ENCODE measurements at regions not wholly inside any gene's neighbourhood (a gene's known extent, or its start where the extent isn't known, plus 50 kb on each side); places are given as distances from the start of the nearest gene placed in this dataset.

DNA sequence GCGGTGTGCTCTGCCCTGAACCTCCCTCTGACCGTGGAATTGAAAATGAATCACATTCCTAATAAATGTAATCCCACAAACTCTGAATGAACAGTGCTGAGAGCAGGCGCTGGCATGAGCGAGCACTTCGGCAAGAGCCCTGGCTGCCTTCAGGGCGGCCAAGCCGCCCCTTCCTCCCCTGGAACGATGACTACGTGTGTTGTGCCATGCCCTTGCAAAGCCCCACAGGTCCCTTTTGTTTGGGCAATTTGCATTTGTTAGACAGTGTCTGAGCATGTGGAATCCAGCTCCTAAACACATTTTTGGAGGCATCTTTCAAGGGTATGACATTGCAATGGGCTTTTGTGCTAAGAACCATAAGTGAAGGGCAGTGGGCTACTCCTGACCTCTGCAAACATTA is 95.6 kb upstream of the MKI67 start:
- CTCF ChIA-PET: interaction anchor here (0.7 to 6.5 kb wide), 3 partner anchors 10 to 14 kb away, joined by 3 to 41 read pairs (median 3); no protein-coding TSS in a partner anchor
- H3K27ac ChIP-seq (ENCODE audit: low read depth in 2 of 2, low read length in 1 of 2): no peak overlapping the region
- H3K4me3 ChIP-seq (ENCODE audit: low read depth in 2 of 2, low read length in 1 of 2): no peak overlapping the region
- H4K20me1 ChIP-seq (ENCODE audit: insufficient read depth): no peaks in the 10 kb centered on the region
- 50% methylated on average over 9 of the region's 9 CpGs for WGBS (ENCODE audit: low lambda C conversion rate)
- H3K79me2 ChIP-seq (ENCODE audit: insufficient read depth): no peaks in the 10 kb centered on the region
- no peak for TF ChIP-seq RAD21 (IDR thresholded peaks at IDR 0.05; ENCODE audit: low read length)
- TF ChIP-seq EZH2phosphoT487 (IDR thresholded peaks at IDR 0.05; ENCODE audit: borderline replicate concordance, low read depth): no peak
- TF ChIP-seq, protein P1, sequence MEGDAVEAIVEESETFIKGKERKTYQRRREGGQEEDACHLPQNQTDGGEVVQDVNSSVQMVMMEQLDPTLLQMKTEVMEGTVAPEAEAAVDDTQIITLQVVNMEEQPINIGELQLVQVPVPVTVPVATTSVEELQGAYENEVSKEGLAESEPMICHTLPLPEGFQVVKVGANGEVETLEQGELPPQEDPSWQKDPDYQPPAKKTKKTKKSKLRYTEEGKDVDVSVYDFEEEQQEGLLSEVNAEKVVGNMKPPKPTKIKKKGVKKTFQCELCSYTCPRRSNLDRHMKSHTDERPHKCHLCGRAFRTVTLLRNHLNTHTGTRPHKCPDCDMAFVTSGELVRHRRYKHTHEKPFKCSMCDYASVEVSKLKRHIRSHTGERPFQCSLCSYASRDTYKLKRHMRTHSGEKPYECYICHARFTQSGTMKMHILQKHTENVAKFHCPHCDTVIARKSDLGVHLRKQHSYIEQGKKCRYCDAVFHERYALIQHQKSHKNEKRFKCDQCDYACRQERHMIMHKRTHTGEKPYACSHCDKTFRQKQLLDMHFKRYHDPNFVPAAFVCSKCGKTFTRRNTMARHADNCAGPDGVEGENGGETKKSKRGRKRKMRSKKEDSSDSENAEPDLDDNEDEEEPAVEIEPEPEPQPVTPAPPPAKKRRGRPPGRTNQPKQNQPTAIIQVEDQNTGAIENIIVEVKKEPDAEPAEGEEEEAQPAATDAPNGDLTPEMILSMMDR (IDR thresholded peaks at IDR 0.05): no peak
- TF ChIP-seq, protein P2, sequence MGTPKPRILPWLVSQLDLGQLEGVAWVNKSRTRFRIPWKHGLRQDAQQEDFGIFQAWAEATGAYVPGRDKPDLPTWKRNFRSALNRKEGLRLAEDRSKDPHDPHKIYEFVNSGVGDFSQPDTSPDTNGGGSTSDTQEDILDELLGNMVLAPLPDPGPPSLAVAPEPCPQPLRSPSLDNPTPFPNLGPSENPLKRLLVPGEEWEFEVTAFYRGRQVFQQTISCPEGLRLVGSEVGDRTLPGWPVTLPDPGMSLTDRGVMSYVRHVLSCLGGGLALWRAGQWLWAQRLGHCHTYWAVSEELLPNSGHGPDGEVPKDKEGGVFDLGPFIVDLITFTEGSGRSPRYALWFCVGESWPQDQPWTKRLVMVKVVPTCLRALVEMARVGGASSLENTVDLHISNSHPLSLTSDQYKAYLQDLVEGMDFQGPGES (IDR thresholded peaks at IDR 0.05; ENCODE audit: low read depth, low read length): no peak
- TF ChIP-seq CHD2 (IDR thresholded peaks at IDR 0.05; ENCODE audit: low read length, partially characterized antibody): no peak
- TF ChIP-seq MEF2A (IDR thresholded peaks at IDR 0.05; ENCODE audit: borderline replicate concordance, low read depth): no peak
- no peak for TF ChIP-seq RXRA (IDR thresholded peaks at IDR 0.05; ENCODE audit: borderline replicate concordance, low read depth)
- no peak for TF ChIP-seq RFX5 (IDR thresholded peaks at IDR 0.05; ENCODE audit: low read length)
- TF ChIP-seq TCF12 (IDR thresholded peaks at IDR 0.05): no peak
- POLR2A ChIA-PET: no interaction called here
- no peak for DNase-seq
- no peaks in the 10 kb centered on the region for H3K36me3 ChIP-seq (replicated peaks in 1 of 2; ENCODE audit: control insufficient read depth in 1 of 2, insufficient read depth in 2 of 2, low read length in 1 of 2)
- H3K9ac ChIP-seq: no peak overlapping the region
- H3K4me2 ChIP-seq: no peak overlapping the region
- H2AFZ ChIP-seq (ENCODE audit: low read depth): no peak overlapping the region
- H3K9me2 ChIP-seq: no peaks in the 10 kb centered on the region
- H3K4me1 ChIP-seq (ENCODE audit: control insufficient read depth in 1 of 2, insufficient read depth in 2 of 2, low read depth in 1 of 2, low read length in 1 of 2): no peaks in the 10 kb centered on the region
- no peaks in the 10 kb centered on the region for H3F3A ChIP-seq (replicated peaks; ENCODE audit: insufficient read depth)
- no peaks in the 10 kb centered on the region for H3K9me3 ChIP-seq
- no peaks in the 10 kb centered on the region for H3K27me3 ChIP-seq (ENCODE audit: insufficient read depth)

DNA sequence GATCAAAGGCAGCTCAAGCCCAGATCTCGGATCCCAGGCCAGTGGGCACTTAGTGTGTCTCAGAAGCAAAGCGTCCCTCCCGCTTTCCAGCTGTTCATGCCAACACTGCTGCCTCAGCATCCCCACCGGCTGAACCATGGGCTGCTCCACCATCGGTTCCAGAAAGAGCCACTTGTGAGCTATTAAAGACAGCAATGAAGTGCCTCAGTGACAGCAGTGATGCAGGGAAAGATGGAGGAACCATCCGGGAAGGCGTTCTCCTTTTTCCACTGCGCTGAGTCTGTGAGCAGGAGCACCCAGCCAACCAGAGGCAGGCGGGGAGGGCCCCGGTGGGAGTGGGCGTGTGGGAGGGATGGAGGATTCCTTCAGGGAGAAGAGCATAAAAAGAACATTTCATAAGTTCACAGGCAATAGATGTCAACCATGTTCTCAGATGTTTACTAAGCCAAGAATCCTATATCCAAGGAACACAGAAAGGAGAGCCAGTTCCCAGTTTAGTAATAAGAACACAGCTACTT is 96.2 kb upstream of the MKI67 start:
- Histone ChIP-seq H3K27me3 (ENCODE audit: insufficient read depth) (no peaks in the 10 kb centered on the region), H3K9me2 (no peaks in the 10 kb centered on the region), H3K4me1 (ENCODE audit: control insufficient read depth in 1 of 2, insufficient read depth in 2 of 2, low read depth in 1 of 2, low read length in 1 of 2) (no peaks in the 10 kb centered on the region), H3K79me2 (ENCODE audit: insufficient read depth) (no peaks in the 10 kb centered on the region), H4K20me1 (ENCODE audit: insufficient read depth) (no peaks in the 10 kb centered on the region), H3K27ac (ENCODE audit: low read depth in 2 of 2, low read length in 1 of 2) (no peak overlapping the region), H3F3A (replicated peaks; ENCODE audit: insufficient read depth) (no peaks in the 10 kb centered on the region), H3K9ac (no peak overlapping the region), H3K4me2 (no peak overlapping the region), H3K4me3 (ENCODE audit: low read depth in 2 of 2, low read length in 1 of 2) (no peak overlapping the region), H3K9me3 (no peaks in the 10 kb centered on the region), H2AFZ (ENCODE audit: low read depth) (no peak overlapping the region), H3K36me3 (replicated peaks in 1 of 2; ENCODE audit: control insufficient read depth in 1 of 2, insufficient read depth in 2 of 2, low read length in 1 of 2) (no peaks in the 10 kb centered on the region)
- ChIA-PET CTCF (interaction anchor here (0.7 to 6.5 kb wide), 3 partner anchors 9 to 14 kb away, joined by 3 to 41 read pairs (median 3); no protein-coding TSS in a partner anchor), POLR2A (no interaction called here)
- TF ChIP-seq FOSL2 (IDR thresholded peaks at IDR 0.05; ENCODE audit: borderline replicate concordance, low read depth) (no peak), SMC3 (IDR thresholded peaks at IDR 0.05; ENCODE audit: low read depth, low read length) (no peak)
- TF ChIP-seq, protein P3, sequence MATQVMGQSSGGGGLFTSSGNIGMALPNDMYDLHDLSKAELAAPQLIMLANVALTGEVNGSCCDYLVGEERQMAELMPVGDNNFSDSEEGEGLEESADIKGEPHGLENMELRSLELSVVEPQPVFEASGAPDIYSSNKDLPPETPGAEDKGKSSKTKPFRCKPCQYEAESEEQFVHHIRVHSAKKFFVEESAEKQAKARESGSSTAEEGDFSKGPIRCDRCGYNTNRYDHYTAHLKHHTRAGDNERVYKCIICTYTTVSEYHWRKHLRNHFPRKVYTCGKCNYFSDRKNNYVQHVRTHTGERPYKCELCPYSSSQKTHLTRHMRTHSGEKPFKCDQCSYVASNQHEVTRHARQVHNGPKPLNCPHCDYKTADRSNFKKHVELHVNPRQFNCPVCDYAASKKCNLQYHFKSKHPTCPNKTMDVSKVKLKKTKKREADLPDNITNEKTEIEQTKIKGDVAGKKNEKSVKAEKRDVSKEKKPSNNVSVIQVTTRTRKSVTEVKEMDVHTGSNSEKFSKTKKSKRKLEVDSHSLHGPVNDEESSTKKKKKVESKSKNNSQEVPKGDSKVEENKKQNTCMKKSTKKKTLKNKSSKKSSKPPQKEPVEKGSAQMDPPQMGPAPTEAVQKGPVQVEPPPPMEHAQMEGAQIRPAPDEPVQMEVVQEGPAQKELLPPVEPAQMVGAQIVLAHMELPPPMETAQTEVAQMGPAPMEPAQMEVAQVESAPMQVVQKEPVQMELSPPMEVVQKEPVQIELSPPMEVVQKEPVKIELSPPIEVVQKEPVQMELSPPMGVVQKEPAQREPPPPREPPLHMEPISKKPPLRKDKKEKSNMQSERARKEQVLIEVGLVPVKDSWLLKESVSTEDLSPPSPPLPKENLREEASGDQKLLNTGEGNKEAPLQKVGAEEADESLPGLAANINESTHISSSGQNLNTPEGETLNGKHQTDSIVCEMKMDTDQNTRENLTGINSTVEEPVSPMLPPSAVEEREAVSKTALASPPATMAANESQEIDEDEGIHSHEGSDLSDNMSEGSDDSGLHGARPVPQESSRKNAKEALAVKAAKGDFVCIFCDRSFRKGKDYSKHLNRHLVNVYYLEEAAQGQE (IDR thresholded peaks at IDR 0.05; ENCODE audit: low read depth, low read length): no peak
- no peak for DNase-seq
- 55% methylated on average over 11 of the region's 11 CpGs for WGBS (ENCODE audit: low lambda C conversion rate)
